ENCODE measurements at regions not wholly inside any gene's neighbourhood (a gene's known extent, or its start where the extent isn't known, plus 50 kb on each side); places are given as distances from the start of the nearest gene placed in this dataset.

DNA sequence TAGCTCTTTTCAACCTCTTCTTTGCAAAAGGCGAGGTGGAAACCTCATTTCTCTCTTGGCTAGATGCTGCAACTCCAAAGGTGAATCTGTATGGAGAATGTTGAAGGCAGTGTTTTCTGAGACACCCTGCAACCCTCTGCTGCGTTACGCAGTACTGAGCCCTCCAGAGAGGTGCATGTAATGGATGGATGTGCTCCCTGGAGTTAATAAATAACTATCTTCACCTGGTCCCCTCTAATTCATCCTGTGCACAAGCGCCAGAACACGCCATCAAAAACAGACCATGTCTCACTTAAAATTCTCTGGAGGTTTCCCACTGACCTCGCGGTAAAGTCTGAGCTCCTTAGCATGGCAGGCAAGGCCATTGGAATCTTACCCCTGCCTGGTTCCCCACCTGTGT, 234.4 kb upstream of the PWP1 start:
- no peaks in the 10 kb centered on the region for H3K9me3 ChIP-seq
- H3K4me2 ChIP-seq = no peak overlapping the region
- peaks cover 17% of the 10 kb centered on the region; the same call in 1 of the 2 replicates for H4K20me1 ChIP-seq
- no peak for TF ChIP-seq Cebpa-rat (IDR thresholded peaks at IDR 0.05)
- H3K4me1 ChIP-seq = no peaks in the 10 kb centered on the region; the same call in 1 of the 2 replicates
- no peaks in the 10 kb centered on the region for H3K36me3 ChIP-seq
- no peak overlapping the region for H3K4me3 ChIP-seq
- no peaks in the 10 kb centered on the region for H3K27me3 ChIP-seq
- H3K27ac ChIP-seq = no peak overlapping the region
- H3K9ac ChIP-seq = no peak overlapping the region

DNA sequence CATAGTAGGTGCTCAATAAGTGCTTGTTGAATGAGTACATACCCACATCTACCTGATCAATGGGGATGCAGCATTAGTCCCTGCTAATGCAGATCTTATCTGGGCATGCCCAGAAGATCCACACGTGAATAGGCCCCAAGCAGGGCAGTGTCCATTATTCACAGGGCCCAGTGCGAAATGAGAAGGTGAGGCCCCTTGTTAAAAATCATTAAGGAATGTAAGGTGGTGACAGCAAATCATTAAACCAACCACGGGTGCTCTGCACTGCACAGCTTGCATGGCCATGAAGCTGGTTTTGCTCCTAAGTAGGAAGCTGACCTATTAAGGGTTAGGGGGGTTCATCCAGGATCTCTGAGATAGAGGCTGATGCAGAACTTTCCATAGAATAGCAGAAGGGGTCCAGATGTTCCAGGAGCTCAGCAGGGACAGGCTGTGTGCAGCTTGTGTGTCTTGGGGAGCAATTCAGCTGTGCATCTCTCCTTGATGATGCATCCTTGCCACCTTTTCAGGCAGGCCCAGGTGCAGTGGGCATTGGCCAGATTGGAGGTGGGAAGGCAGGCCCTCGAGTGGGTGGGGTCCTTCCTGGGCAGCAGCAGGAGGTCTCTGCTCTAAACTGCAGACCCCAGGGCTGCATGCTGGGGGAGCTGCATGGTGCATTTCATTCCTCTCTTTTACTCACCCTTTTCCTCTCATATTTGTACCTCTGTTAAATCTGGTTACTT, 231.3 kb upstream of the PWP1 start:
- no peak overlapping the region for H3K4me3 ChIP-seq
- no peaks in the 10 kb centered on the region for H3K9me3 ChIP-seq
- peaks cover 17% of the 10 kb centered on the region; the same call in 1 of the 2 replicates for H4K20me1 ChIP-seq
- no peaks in the 10 kb centered on the region for H3K27me3 ChIP-seq
- no peak overlapping the region for H3K9ac ChIP-seq
- H3K4me2 ChIP-seq = no peak overlapping the region
- no peaks in the 10 kb centered on the region for H3K36me3 ChIP-seq
- no peak overlapping the region for H3K27ac ChIP-seq
- H3K4me1 ChIP-seq = no peaks in the 10 kb centered on the region; the same call in 1 of the 2 replicates
- no peak for TF ChIP-seq Cebpa-rat (IDR thresholded peaks at IDR 0.05)

DNA sequence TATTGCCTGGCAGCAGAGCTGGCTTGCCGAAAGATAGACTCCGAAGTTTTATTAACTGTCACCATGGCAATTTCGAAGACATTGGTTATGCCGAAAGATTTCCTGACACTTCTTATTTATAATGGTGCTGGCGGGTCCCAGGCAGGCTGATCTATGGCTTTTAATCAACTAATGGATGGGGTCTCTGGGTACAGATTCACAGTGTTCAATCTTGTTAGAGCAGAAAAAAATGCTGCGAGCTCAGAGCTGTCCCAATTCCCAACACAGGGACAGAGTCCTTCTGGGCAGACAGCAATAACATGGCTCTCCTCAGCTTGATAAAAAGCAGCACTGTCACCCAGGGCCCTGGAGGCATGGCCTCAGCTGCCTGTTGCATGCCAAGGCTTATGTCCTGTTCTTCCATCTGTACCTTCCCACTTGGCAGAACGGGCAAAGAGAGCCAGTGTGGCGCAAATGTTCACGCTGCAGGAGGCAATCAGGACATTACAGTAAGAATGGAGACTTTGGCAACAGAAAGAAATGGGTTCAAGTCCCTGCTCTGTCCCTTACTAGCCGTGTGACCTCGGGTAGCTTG, 228.2 kb upstream of the PWP1 start:
- no peak overlapping the region for H3K27ac ChIP-seq
- peaks cover 16% of the 10 kb centered on the region for H3K4me1 ChIP-seq
- peaks cover 17% of the 10 kb centered on the region; the same call in 1 of the 2 replicates for H4K20me1 ChIP-seq
- H3K4me3 ChIP-seq = no peak overlapping the region
- no peak for TF ChIP-seq Cebpa-rat (IDR thresholded peaks at IDR 0.05)
- no peak overlapping the region for H3K9ac ChIP-seq
- H3K4me2 ChIP-seq = no peak overlapping the region
- H3K27me3 ChIP-seq = no peaks in the 10 kb centered on the region
- no peaks in the 10 kb centered on the region for H3K36me3 ChIP-seq
- no peaks in the 10 kb centered on the region for H3K9me3 ChIP-seq

DNA sequence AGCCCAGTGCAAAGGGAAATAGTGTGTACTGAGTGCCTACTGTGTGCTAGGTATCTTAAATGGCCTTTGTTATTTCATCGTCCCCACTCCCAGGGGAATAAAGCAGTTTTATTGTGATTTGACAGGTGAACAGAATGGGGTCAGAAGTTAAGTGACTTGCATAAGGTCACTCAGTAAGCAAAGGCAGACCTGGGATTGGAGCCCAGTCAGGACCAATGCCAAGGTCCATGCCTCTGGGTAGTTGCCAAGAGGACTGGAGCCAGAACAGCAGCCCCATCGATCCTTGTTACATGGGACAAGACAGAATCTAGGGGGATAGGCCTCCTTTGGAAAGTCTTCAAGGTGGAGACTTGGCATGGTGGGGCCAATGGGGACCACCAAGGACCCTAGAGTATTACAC, 227.4 kb upstream of the PWP1 start:
- no peaks in the 10 kb centered on the region for H3K9me3 ChIP-seq
- no peaks in the 10 kb centered on the region for H3K27me3 ChIP-seq
- no peak overlapping the region for H3K4me3 ChIP-seq
- no peak for TF ChIP-seq Cebpa-rat (IDR thresholded peaks at IDR 0.05)
- peaks cover 17% of the 10 kb centered on the region; the same call in 1 of the 2 replicates for H4K20me1 ChIP-seq
- H3K27ac ChIP-seq = no peak overlapping the region
- H3K4me1 ChIP-seq = peaks cover 16% of the 10 kb centered on the region
- no peak overlapping the region for H3K9ac ChIP-seq
- H3K36me3 ChIP-seq = no peaks in the 10 kb centered on the region
- no peak overlapping the region for H3K4me2 ChIP-seq

DNA sequence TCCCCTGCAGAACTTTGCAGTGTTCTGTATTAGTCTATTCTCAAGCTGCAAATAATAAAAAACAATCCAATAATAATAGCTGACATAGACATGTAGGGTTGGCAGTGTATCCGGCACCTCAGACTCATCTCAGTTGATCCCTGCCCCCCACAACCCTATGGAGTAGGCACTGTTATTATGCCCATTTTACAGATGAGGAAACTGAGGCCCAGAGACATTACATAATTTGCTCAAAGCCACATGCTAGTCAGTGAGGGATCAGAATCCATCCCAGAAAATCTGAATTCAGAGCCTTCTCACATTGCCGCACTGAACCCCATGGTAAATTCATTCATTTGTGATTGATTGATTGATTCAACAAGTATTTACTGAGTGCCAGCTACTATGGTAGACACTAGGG, 226.6 kb upstream of the PWP1 start:
- Histone ChIP-seq H3K27ac (no peak overlapping the region), H3K36me3 (no peaks in the 10 kb centered on the region), H3K9ac (no peak overlapping the region), H3K4me1 (peaks cover 16% of the 10 kb centered on the region), H3K4me2 (no peak overlapping the region), H3K4me3 (no peak overlapping the region), H4K20me1 (peaks cover 16% of the 10 kb centered on the region; the same call in 1 of the 2 replicates), H3K9me3 (no peaks in the 10 kb centered on the region), H3K27me3 (no peaks in the 10 kb centered on the region)
- no peak for TF ChIP-seq Cebpa-rat (IDR thresholded peaks at IDR 0.05)

DNA sequence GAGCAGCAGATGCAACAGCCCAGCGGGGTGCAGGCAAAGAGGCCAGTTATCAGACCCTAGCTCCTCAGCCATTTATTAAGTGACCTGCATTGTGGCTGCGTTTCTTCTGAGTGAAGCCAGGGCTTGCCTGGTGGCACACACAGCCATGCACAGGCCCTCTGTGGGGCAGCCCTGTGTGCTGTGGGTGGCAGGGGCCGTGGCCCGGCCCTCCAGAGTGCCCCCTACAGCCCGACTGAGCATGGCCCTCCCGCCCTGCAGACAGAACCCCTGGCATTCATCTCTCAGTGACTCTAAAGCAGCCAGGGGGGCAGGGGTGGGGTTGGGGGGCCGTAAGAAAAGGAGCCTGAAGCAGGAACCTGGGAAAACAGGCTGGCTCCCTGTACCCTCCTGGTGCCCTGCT, 226.0 kb upstream of the PWP1 start:
- H3K27me3 ChIP-seq = no peaks in the 10 kb centered on the region
- no peaks in the 10 kb centered on the region for H3K36me3 ChIP-seq
- H3K9ac ChIP-seq = no peak overlapping the region
- H3K9me3 ChIP-seq = no peaks in the 10 kb centered on the region
- H3K4me1 ChIP-seq = peaks cover 16% of the 10 kb centered on the region
- no peak for TF ChIP-seq Cebpa-rat (IDR thresholded peaks at IDR 0.05)
- no peak overlapping the region for H3K4me2 ChIP-seq
- H4K20me1 ChIP-seq = peaks cover 9% of the 10 kb centered on the region; the same call in 1 of the 2 replicates
- H3K4me3 ChIP-seq = no peak overlapping the region
- H3K27ac ChIP-seq = no peak overlapping the region

DNA sequence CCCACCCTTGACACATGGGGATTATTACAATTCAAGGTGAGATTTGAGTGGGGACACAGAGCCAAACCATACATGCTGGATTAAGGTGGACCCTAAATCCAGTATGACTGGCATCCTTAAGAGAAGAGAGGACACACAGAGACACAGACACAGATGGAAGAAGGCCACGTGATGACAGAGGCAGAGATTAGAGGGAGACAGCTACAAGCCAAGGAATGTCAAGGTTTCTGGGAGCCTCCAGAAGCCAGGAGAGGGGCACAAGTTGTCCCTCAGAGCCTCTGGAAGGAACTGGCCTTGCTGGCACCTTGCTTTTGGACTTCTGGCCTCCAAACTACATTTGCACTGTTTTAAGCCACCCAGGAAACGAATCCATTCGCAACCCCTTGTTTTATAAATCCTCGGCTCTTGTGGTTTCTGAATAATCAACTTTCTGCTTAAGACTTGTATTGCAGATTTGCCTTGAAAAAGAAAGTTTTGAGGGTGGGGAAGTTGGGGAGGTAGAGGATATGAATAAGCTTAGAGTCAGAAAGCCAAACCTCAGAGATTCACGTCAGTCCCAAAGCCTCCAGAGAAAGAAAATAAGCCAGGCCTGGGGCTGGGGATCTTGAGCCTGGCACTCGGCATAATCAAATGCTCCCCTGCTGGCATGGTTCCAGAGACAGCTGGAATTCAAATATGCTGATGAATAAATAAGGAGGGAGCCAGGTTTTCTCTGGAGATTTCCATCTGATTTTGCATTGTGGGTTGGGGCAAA, 224.2 kb upstream of the PWP1 start:
- Histone ChIP-seq H4K20me1 (peaks cover 17% of the 10 kb centered on the region; the same call in 1 of the 2 replicates), H3K4me2 (peak overlapping the region; percentile 78), H3K9me3 (no peaks in the 10 kb centered on the region), H3K9ac (no peak overlapping the region; the same call in 1 of the 2 replicates), H3K4me3 (no peak overlapping the region), H3K27ac (peak overlapping the region; percentile 48; the same call in 1 of the 2 replicates), H3K4me1 (peaks cover 16% of the 10 kb centered on the region), H3K27me3 (no peaks in the 10 kb centered on the region), H3K36me3 (no peaks in the 10 kb centered on the region)
- no peak for TF ChIP-seq Cebpa-rat (IDR thresholded peaks at IDR 0.05)

DNA sequence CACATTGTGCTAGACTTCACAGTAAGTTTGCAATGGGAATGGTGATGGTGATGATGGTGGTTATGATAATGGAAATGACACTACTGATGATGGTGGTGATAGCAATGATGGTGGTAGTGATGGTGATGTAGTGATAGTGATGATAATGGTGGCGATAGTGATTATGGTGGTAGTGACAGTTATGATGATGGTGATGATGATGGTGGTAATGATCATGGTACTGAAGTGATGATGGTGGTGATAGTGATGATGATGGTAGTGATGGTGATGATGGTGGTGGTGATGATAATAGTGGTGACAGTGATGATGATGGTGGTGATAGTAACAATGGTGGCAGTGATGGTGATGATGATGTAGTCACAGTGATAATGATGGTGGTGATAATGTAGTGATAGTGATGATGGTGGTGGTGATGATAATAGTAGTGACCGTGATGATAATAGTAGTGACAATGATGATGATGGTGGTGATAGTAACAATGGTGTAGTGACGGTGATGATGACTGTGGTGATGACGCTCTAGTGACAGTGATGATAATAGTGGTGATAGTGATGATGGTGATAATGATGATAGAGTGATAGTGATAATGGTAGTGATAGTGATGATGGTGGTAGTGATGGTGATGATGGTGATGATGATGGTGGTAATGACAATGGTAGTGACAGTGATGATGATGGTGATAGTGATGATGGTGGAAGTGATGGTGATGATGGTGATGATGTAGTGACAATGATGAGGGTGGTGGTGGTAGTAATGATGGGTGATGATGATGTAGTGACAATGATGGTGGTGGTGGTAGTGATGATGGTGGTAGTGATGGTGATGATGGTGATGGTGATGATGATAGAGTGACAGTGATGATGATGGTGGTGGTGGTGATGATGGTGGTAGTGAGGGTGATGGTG, 222.9 kb upstream of the PWP1 start:
- peak overlapping the region; percentile 78 for H3K4me2 ChIP-seq
- no peaks in the 10 kb centered on the region for H3K27me3 ChIP-seq
- peak overlapping the region; percentile 48; the same call in 1 of the 2 replicates for H3K27ac ChIP-seq
- no peaks in the 10 kb centered on the region for H3K36me3 ChIP-seq
- H3K4me1 ChIP-seq = peaks cover 22% of the 10 kb centered on the region
- H4K20me1 ChIP-seq = peaks cover 28% of the 10 kb centered on the region; the same call in 1 of the 2 replicates
- TF ChIP-seq Cebpa-rat (IDR thresholded peaks at IDR 0.05) = no peak
- H3K9me3 ChIP-seq = no peaks in the 10 kb centered on the region
- H3K9ac ChIP-seq = no peak overlapping the region
- no peak overlapping the region for H3K4me3 ChIP-seq

DNA sequence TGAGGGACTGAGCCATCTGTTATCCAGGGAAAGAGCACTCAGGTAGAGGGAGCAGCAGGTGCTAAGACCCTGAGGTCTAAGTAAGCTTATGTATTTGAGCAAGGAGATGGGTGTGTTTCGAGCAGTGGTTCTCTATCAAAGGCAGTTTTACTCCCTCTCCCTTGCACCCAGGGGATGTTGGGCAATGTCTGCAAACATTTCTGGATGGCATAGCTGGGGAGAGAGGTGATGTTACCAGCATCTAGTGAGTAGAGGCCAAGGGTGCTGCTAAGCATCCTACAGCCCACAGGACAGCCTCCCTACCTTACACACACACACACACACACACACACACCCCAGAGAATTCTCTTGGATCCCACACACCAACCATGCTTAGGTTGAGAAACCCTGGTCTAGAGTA, 221.0 kb upstream of the PWP1 start:
- Histone ChIP-seq H3K9ac (no peak overlapping the region), H3K27ac (no peak overlapping the region), H4K20me1 (peaks cover 35% of the 10 kb centered on the region; the same call in 1 of the 2 replicates), H3K4me3 (no peak overlapping the region), H3K27me3 (no peaks in the 10 kb centered on the region), H3K4me2 (no peak overlapping the region), H3K36me3 (no peaks in the 10 kb centered on the region), H3K9me3 (no peaks in the 10 kb centered on the region), H3K4me1 (peaks cover 31% of the 10 kb centered on the region)
- TF ChIP-seq Cebpa-rat (IDR thresholded peaks at IDR 0.05) = no peak
